CD4-positive, alpha-beta memory T cell (primary cell): ENCODE measurements at regions not wholly inside any gene's neighbourhood (a gene's known extent, or its start where the extent isn't known, plus 50 kb on each side); places are given as distances from the start of the nearest gene placed in this dataset.

Source experiments
- CTCF ChIA-PET: fragments of 350-600 bp; sonication (Branson Sonifier 250); formaldehyde crosslinking; loops from one replicate; lab custom pipeline; 2021; ENCODE audit warnings: inconsistent platforms; ENCODE audit not compliant: partially characterized antibody; lab: Charles Lee
- POLR2A ChIA-PET: fragments of 350-600 bp; sonication (Branson Sonifier 250); formaldehyde crosslinking; loops from one replicate; lab custom pipeline; 2021; ENCODE audit not compliant: partially characterized antibody; lab: Charles Lee
- DNase-seq, 5 donors: peaks; one replicate each; pipeline versions ENCODE4 v3.0.0 to v3.0.0-alpha.2; 2020 to 2022; ENCODE audit warnings: mixed read lengths in 1 of 5
- H3K27ac ChIP-seq: one replicate; pipeline ENCODE4 v1.7.0; 2013; ENCODE audit warnings: low read depth, low read length
- H3K27me3 ChIP-seq: 2 replicates; pipeline ENCODE4 v1.7.0; 2013; ENCODE audit warnings: mild to moderate bottlenecking, low read length, moderate library complexity; ENCODE audit not compliant: insufficient read depth
- H3K36me3 ChIP-seq: 2 replicates; pipeline ENCODE4 v1.7.0; 2013; ENCODE audit warnings: mild to moderate bottlenecking, low read length, moderate library complexity; ENCODE audit not compliant: insufficient read depth
- H3K4me1 ChIP-seq: 2 replicates; pipeline ENCODE4 v1.7.0; 2013; ENCODE audit warnings: mild to moderate bottlenecking, low read length, moderate library complexity; ENCODE audit not compliant: insufficient read depth
- H3K4me3 ChIP-seq, 2 donors: one replicate each; pipeline ENCODE4 v1.7.0; 2013; ENCODE audit warnings: low read length in 2 of 2, mild to moderate bottlenecking in 1 of 2
- H3K9me3 ChIP-seq, 2 donors: one replicate each; pipeline ENCODE4 v1.7.0; 2013; ENCODE audit warnings: low read length in 2 of 2, control low read depth in 1 of 2; ENCODE audit not compliant: control insufficient read depth in 1 of 2
- H3K27ac Mint-ChIP-seq, 7 donors: one replicate each; pipeline ENCODE4 v1.8.0; 2020 to 2021; ENCODE audit warnings: mixed read lengths in 7 of 7, mild to moderate bottlenecking in 6 of 7, inconsistent platforms in 3 of 7, moderate library complexity in 3 of 7
- H3K27me3 Mint-ChIP-seq, 2 donors: one replicate each; pipeline ENCODE4 v1.8.0; 2020 to 2021; ENCODE audit warnings: mixed read lengths in 2 of 2
- H3K36me3 Mint-ChIP-seq, 2 donors: one replicate each; pipeline ENCODE4 v1.8.0; 2020 to 2021; ENCODE audit warnings: mixed read lengths in 2 of 2, inconsistent platforms in 1 of 2, mild to moderate bottlenecking in 1 of 2
- H3K4me1 Mint-ChIP-seq, 4 donors: one replicate each; pipeline ENCODE4 v1.8.0; 2020 to 2021; ENCODE audit warnings: mixed read lengths in 4 of 4, mild to moderate bottlenecking in 1 of 4
- H3K4me3 Mint-ChIP-seq, 8 donors: one replicate each; pipeline ENCODE4 v1.8.0; 2020 to 2021; ENCODE audit warnings: mixed read lengths in 8 of 8, mild to moderate bottlenecking in 7 of 8, moderate library complexity in 6 of 8, inconsistent platforms in 3 of 8
- H3K9me3 Mint-ChIP-seq, 8 donors: one replicate each; pipeline ENCODE4 v1.8.0; 2020 to 2021; ENCODE audit warnings: mixed read lengths in 8 of 8, mild to moderate bottlenecking in 5 of 8, inconsistent platforms in 3 of 8, moderate library complexity in 1 of 8
- intact Hi-C: fragments of 100-400 bp; cut with micrococcal nuclease; formaldehyde crosslinking; loops from one replicate; pipeline ENCODE4 v1.15.1; 2023

GRCh38 chr12:27873010-27873409 lies 93.0 kb upstream of the MANSC4 start:
- Histone ChIP-seq H3K4me3 (no peak overlapping the region), H3K36me3 (no peaks in the 10 kb centered on the region), H3K4me1 (no peaks in the 10 kb centered on the region), H3K9me3 (no peaks in the 10 kb centered on the region), H3K27ac (no peak overlapping the region), H3K27me3 (no peaks in the 10 kb centered on the region)
- H3K27ac Mint-ChIP-seq = no peak overlapping the region
- intact Hi-C loops = no loop called here
- ChIA-PET CTCF (interaction anchor here (1.1 kb wide), 1 partner anchor 52 kb away, joined by 5 read pairs; no protein-coding TSS in a partner anchor), POLR2A (no interaction called here)
- DNase-seq = no peak
- peaks cover 0 to 4% of the 10 kb centered on the region in 2 donors for H3K36me3 Mint-ChIP-seq
- peaks cover 7 to 11% (median 8%) of the 10 kb centered on the region in 4 donors for H3K4me1 Mint-ChIP-seq
- H3K27me3 Mint-ChIP-seq = no peaks in the 10 kb centered on the region
- peaks cover 0 to 6% (median under 1%) of the 10 kb centered on the region in 8 donors for H3K9me3 Mint-ChIP-seq
- no peak overlapping the region for H3K4me3 Mint-ChIP-seq

- ChIA-PET POLR2A (no interaction called here), CTCF (no interaction called here)
- H3K27ac Mint-ChIP-seq = no peak overlapping the region
These were observed 91.9 kb upstream of the MANSC4 start for GRCh38 chr12:27871946-27872345.

DNA sequence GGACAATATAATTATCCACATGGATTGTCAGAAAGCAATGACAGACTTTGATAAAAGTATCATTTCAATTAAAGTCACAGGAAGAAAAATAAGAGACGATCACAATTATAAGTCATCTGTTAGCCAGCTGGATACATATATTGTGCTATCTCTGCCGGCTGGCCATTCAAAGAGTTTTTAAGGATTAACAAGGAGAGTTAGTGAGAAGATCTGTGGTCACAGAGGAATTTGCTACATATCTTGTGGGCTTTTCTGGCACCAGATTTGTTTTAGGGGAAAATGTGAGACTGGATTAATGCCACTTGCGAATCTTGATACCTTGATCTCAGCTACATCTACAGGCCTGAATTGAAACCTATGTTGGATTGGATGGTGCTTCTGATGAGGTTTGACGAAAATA lies 90.9 kb upstream of the MANSC4 start:
- H3K4me3 ChIP-seq = no peak overlapping the region
- peaks cover 0 to 6% (median under 1%) of the 10 kb centered on the region in 8 donors for H3K9me3 Mint-ChIP-seq
- no peak for DNase-seq
- peak overlapping the region in 2 of 7 donors; percentile 6 to 66 for H3K27ac Mint-ChIP-seq
- ChIA-PET CTCF (no interaction called here), POLR2A (no interaction called here)
- peaks cover 0 to 4% of the 10 kb centered on the region in 2 donors for H3K36me3 Mint-ChIP-seq
- H3K27me3 Mint-ChIP-seq = no peaks in the 10 kb centered on the region
- no peaks in the 10 kb centered on the region for H3K4me1 ChIP-seq
- H3K27ac ChIP-seq = no peak overlapping the region
- peaks cover 7 to 11% (median 8%) of the 10 kb centered on the region in 4 donors for H3K4me1 Mint-ChIP-seq
- no peaks in the 10 kb centered on the region for H3K36me3 ChIP-seq
- peak overlapping the region in 1 of 8 donors; percentile 41 for H3K4me3 Mint-ChIP-seq
- H3K27me3 ChIP-seq = no peaks in the 10 kb centered on the region
- intact Hi-C loops = no loop called here
- no peaks in the 10 kb centered on the region for H3K9me3 ChIP-seq

More at GRCh38 chr12:27871946-27872345, 91.9 kb upstream of the MANSC4 start:
- peaks cover 0 to 4% of the 10 kb centered on the region in 2 donors for H3K36me3 Mint-ChIP-seq
- Histone ChIP-seq H3K27ac (no peak overlapping the region), H3K4me3 (no peak overlapping the region), H3K4me1 (no peaks in the 10 kb centered on the region), H3K27me3 (no peaks in the 10 kb centered on the region), H3K9me3 (no peaks in the 10 kb centered on the region), H3K36me3 (no peaks in the 10 kb centered on the region)
- H3K4me1 Mint-ChIP-seq = peaks cover 7 to 11% (median 8%) of the 10 kb centered on the region in 4 donors
- H3K27me3 Mint-ChIP-seq = no peaks in the 10 kb centered on the region
- DNase-seq = no peak
- intact Hi-C loops = no loop called here
- no peak overlapping the region for H3K4me3 Mint-ChIP-seq
- H3K9me3 Mint-ChIP-seq = peaks cover 0 to 6% (median under 1%) of the 10 kb centered on the region in 8 donors

DNA sequence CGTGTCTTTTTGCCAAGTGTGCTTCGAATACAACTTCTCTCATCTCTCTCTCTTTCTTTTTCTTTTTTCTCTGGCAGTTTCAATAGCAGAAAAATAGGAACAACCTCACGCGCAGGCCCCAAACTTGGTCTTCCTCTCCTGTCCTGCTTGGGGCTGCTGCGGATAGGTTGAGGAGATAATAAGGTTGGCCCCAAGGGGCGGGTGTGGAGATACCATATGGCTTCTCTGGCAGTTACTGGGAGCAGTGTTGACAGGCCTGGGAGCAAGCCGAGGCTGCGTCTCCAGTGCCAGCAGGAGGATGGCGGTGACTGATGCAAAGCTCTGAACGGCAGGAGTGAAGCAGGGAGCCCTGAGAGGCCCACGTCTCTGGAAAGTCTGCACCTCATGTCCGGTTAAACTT lies 89.5 kb upstream of the MANSC4 start:
- peaks cover 0 to 3% (median 0%) of the 10 kb centered on the region in 8 donors for H3K9me3 Mint-ChIP-seq
- Histone ChIP-seq H3K27me3 (no peaks in the 10 kb centered on the region), H3K36me3 (no peaks in the 10 kb centered on the region), H3K27ac (no peak overlapping the region), H3K4me1 (no peaks in the 10 kb centered on the region), H3K4me3 (no peak overlapping the region), H3K9me3 (no peaks in the 10 kb centered on the region)
- intact Hi-C loops = no loop called here
- CTCF ChIA-PET = no interaction called here
- no peaks in the 10 kb centered on the region for H3K36me3 Mint-ChIP-seq
- H3K27me3 Mint-ChIP-seq = no peaks in the 10 kb centered on the region
- POLR2A ChIA-PET = no interaction called here
- H3K27ac Mint-ChIP-seq = no peak overlapping the region
- no peak overlapping the region for H3K4me3 Mint-ChIP-seq
- H3K4me1 Mint-ChIP-seq = peaks cover 8 to 19% (median 14%) of the 10 kb centered on the region in 4 donors
- no peak for DNase-seq

DNA sequence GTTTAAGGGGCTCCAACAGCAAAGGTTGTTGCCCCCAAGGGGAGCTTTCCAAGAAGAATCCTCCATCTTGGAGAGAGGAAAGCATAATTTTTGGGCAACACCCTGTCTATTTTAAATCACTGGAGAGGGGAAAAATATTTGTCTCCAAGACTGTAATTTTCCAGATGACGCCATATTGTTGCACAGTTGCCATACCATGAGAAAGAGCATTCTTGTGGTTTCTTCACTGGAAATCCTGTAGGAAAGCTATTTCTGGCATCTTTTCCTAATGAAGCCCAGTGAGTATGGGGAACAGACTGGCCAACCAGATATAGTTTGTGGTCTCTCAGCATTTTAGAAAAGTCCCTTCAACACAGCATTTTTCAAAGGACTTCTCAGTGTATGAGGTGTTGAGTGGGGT lies 88.1 kb upstream of the MANSC4 start:
- Histone ChIP-seq H3K9me3 (no peaks in the 10 kb centered on the region), H3K27me3 (no peaks in the 10 kb centered on the region), H3K36me3 (no peaks in the 10 kb centered on the region), H3K27ac (no peak overlapping the region), H3K4me3 (no peak overlapping the region), H3K4me1 (no peaks in the 10 kb centered on the region)
- no peak for DNase-seq
- Mint-ChIP-seq H3K36me3 (no peaks in the 10 kb centered on the region), H3K4me1 (peaks cover 13 to 30% (median 20%) of the 10 kb centered on the region in 4 donors), H3K27me3 (no peaks in the 10 kb centered on the region), H3K27ac (no peak overlapping the region), H3K9me3 (peaks cover 0 to 7% (median 0%) of the 10 kb centered on the region in 8 donors), H3K4me3 (no peak overlapping the region)
- ChIA-PET POLR2A (no interaction called here), CTCF (no interaction called here)
- intact Hi-C loops = no loop called here

DNA sequence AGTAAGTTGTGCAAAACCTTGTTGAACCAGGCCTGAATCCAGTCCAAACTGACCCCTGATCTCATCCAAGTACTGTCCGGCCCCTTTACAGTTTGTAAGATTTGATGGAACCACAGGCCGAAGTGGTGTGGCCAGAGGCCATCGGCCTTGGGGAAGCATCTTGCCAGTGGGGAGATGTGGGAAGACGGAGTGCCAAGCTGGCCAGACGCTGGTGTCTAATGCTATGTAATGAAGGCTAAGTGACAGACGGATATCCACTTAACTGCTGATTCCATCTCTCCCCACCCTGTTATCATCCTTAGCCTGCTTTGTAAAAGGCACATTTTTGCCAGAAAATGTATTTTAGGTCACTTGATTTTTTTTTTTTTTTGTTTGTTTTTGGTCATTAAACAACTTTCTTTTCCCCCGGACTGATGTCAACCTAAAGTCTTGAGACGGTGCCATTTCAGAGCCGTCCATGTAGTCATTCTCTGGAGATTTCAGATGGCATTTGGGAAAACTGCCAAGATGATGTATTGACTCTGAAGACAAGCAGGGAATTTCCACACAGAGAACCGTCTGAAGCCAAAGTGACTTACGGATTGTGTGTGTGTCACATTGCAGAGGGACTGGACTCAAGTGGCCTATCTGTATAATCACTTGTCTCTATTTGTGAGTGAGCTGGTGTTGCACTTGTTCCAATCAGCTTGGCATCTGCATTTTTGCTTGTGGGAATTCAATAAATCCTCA lies 86.5 kb upstream of the MANSC4 start:
- Histone ChIP-seq H3K27ac (no peak overlapping the region), H3K27me3 (no peaks in the 10 kb centered on the region), H3K4me1 (no peaks in the 10 kb centered on the region), H3K4me3 (no peak overlapping the region), H3K36me3 (no peaks in the 10 kb centered on the region), H3K9me3 (no peaks in the 10 kb centered on the region)
- Mint-ChIP-seq H3K4me1 (peaks cover 16 to 31% (median 19%) of the 10 kb centered on the region in 4 donors), H3K27ac (no peak overlapping the region), H3K4me3 (no peak overlapping the region), H3K9me3 (peaks cover 0 to 7% (median 0%) of the 10 kb centered on the region in 8 donors), H3K27me3 (no peaks in the 10 kb centered on the region), H3K36me3 (no peaks in the 10 kb centered on the region)
- ChIA-PET CTCF (no interaction called here), POLR2A (no interaction called here)
- DNase-seq = no peak
- intact Hi-C loops = no loop called here

- H3K27ac ChIP-seq = no peak overlapping the region
- Mint-ChIP-seq H3K36me3 (no peaks in the 10 kb centered on the region), H3K4me3 (no peak overlapping the region), H3K9me3 (peaks cover 0 to 7% (median 0%) of the 10 kb centered on the region in 8 donors), H3K4me1 (peaks cover 9 to 21% (median 12%) of the 10 kb centered on the region in 4 donors), H3K27me3 (no peaks in the 10 kb centered on the region), H3K27ac (no peak overlapping the region)
- intact Hi-C loops = no loop called here
- ChIA-PET CTCF (no interaction called here), POLR2A (no interaction called here)
- no peaks in the 10 kb centered on the region for H3K27me3 ChIP-seq
- H3K9me3 ChIP-seq = no peaks in the 10 kb centered on the region
- no peak for DNase-seq
- no peaks in the 10 kb centered on the region for H3K4me1 ChIP-seq
- H3K4me3 ChIP-seq = no peak overlapping the region
- no peaks in the 10 kb centered on the region for H3K36me3 ChIP-seq
These were observed 85.4 kb upstream of the MANSC4 start for GRCh38 chr12:27865421-27865820.
